Lower leg skin (tissue), 4 donors: ENCODE measurements at regions not wholly inside any gene's neighbourhood (a gene's known extent, or its start where the extent isn't known, plus 50 kb on each side); places are given as distances from the start of the nearest gene placed in this dataset.
"Not testable (repeated sequence)": the region's sequence is repeated elsewhere in the genome, so short reads cannot be mapped to it uniquely, and the experiment has no call there.

Experiments
- DNase-seq, 2 donors: peaks; one replicate each; pipeline ENCODE4 v3.0.0-alpha.2; 2019; ENCODE audit warnings: low spot score in 2 of 2
- H3K4me3 ChIP-seq: fragments of 200-600 bp; sonication (generic); 2 replicates; pipeline ENCODE4 v1.5.1; 2017; ENCODE audit warnings: mild to moderate bottlenecking, low read depth; ENCODE audit not compliant: poor library complexity, severe bottlenecking
- POLR2A ChIP-seq, 2 donors: fragments of 450-650 bp; IDR thresholded peaks; one replicate each; pipeline ENCODE4 v1.6.1; 2016 to 2017; ENCODE audit warnings: antibody characterized with exemption in 2 of 2, mild to moderate bottlenecking in 1 of 2, moderate library complexity in 1 of 2
- WGBS, 2 donors: methylation state at CpG; one replicate each; pipeline ENCODE4 v1.1.5; 2018; 5-methylcytosine and 5-hydroxymethylcytosine counted together
- intact Hi-C: fragments of 100-400 bp; cut with DNase I; formaldehyde crosslinking; loops from one replicate; pipeline ENCODE4 v1.15.0; 2023; ENCODE audit warnings: low total_unique reads
- TF ChIP-seq, protein P1 (sequence below), 3 donors: fragments of 450-650 bp; IDR thresholded peaks; one replicate each; pipeline ENCODE4 v1.5.1; 2016; ENCODE audit warnings: antibody characterized with exemption in 3 of 3, mild to moderate bottlenecking in 3 of 3, moderate library complexity in 2 of 3

DNA sequence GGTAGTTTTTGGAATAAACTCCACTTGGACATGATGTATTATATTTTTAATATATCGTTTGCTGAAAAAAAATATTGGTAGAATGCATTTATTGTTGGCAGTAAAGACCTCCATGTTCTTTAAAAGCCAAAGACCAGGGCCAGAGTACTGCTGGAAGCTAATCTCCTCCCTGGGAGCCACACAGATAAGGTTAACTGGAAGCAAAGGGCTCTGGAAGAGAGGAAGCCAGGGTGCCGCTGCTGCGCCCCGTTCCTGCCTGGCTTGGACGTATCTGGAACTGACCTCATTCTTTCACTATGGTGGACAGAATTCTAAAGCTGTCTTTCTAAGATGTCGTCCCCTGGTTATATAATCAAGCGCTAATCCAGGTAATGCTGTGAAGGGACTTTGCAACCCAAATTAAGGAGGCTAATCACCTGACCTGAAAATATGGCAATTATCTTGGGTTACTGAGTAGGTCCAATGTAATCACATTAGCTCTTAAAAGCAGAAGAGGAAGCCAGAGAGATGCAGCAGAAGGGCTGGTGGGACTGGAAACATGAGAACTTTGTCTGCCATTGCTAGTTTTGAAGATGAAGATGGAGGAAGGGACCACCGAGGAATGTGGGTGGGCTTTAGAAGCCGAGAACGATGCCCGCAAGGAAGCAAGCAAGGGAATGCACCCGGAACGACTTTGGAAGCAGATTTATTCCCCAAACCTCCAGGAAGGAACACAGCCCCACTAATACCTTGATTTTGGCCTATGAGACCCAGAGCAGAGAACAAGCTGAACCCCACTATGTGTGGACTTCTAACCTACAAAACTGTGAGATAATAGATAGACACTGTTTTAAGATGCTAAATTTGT lies 167.7 kb upstream of the KCNJ15 start:
- TF ChIP-seq, protein P1, sequence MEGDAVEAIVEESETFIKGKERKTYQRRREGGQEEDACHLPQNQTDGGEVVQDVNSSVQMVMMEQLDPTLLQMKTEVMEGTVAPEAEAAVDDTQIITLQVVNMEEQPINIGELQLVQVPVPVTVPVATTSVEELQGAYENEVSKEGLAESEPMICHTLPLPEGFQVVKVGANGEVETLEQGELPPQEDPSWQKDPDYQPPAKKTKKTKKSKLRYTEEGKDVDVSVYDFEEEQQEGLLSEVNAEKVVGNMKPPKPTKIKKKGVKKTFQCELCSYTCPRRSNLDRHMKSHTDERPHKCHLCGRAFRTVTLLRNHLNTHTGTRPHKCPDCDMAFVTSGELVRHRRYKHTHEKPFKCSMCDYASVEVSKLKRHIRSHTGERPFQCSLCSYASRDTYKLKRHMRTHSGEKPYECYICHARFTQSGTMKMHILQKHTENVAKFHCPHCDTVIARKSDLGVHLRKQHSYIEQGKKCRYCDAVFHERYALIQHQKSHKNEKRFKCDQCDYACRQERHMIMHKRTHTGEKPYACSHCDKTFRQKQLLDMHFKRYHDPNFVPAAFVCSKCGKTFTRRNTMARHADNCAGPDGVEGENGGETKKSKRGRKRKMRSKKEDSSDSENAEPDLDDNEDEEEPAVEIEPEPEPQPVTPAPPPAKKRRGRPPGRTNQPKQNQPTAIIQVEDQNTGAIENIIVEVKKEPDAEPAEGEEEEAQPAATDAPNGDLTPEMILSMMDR (IDR thresholded peaks at IDR 0.05): no peak
- no peak for TF ChIP-seq POLR2A (IDR thresholded peaks at IDR 0.05)
- no peak overlapping the region for H3K4me3 ChIP-seq
- intact Hi-C loops: no loop called here
- 92 to 93% methylated on average over 13 of the region's 13 CpGs for WGBS, 2 donors
- DNase-seq: no peak

DNA sequence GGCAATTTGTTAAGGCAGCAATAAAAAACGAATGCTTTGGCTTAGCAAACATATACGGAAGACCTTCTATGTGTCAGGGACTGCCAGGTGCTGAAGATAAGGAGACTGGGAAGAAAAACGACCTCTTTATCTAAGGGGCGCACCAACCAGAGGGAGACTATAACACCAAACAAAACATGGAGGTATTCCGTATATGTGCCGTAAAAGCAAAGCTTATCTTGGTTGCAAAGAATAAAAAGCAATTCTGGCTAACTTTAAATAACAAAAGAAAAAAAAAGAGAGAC lies 167.1 kb upstream of the KCNJ15 start:
- H3K4me3 ChIP-seq: no peak overlapping the region
- DNase-seq: no peak
- TF ChIP-seq POLR2A (IDR thresholded peaks at IDR 0.05): no peak
- TF ChIP-seq, protein P1 (IDR thresholded peaks at IDR 0.05): no peak
- intact Hi-C loops: no loop called here
- 78 to 83% methylated on average over 6 of the region's 6 CpGs for WGBS, 2 donors

DNA sequence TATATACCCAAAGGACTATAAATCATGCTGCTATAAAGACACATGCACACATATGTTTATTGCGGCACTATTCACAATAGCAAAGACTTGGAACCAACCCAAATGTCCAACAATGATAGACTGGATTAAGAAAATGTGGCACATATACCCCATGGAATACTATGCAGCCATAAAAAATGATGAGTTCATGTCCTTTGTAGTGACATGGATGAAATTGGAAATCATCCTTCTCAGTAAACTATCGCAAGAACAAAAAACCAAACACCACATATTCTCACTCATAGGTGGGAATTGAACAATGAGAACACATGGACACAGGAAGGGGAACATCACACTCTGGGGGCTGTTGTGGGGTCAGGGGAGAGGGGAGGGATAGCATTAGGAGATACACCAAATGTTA lies 165.7 kb upstream of the KCNJ15 start:
- H3K4me3 ChIP-seq, intact Hi-C loops, DNase-seq: not testable (repeated sequence)
- WGBS, 2 donors: 84 to 92% methylated on average over 2 of the region's 2 CpGs

DNA sequence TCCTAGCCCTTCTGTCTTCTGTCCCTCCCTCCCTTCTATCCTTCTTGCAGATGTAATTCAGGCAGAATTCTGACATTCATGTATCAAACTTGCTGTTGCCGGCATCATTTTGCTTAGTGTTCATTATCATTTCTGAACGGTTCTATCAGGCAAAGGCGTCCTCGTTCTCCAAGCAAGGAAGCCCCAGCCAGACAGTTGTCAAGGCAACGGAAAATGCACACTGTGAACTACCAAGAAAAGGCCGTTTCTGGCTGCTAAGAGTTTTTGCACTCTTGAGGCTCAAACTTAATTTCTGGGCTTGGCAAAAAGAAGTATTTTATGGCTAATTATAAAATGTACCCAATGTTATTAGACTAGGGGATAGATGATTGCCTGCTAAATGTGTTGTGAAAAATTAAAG lies 164.7 kb upstream of the KCNJ15 start:
- H3K4me3 ChIP-seq: no peak overlapping the region
- WGBS, 2 donors: 58 to 66% methylated on average over 6 of the region's 6 CpGs
- TF ChIP-seq POLR2A (IDR thresholded peaks at IDR 0.05): no peak
- TF ChIP-seq, protein P1 (IDR thresholded peaks at IDR 0.05): no peak
- intact Hi-C loops: no loop called here
- no peak for DNase-seq

DNA sequence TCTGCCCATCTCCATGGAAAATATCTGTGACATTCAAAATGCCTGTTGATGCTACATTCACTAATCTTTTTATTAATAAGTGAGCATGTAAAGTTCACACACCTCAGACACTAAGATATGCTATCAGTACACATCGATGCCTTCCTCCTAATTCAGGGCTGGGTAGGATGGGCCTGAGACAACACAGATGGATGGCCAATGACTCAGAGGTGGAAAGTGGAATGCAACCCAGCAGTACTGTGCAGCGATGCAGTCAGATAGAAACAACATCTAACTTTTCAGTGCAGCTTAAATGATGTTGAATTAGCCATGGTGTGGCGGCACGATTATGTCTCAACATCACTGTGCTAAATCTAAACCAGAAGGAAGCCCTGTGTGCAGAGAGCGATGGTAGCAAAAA lies 161.6 kb upstream of the KCNJ15 start:
- WGBS, 2 donors: 77 to 81% methylated on average over 5 of the region's 5 CpGs
- intact Hi-C loops: no loop called here
- DNase-seq: no peak
- TF ChIP-seq, protein P1 (IDR thresholded peaks at IDR 0.05): no peak
- TF ChIP-seq POLR2A (IDR thresholded peaks at IDR 0.05): no peak
- no peak overlapping the region for H3K4me3 ChIP-seq

DNA sequence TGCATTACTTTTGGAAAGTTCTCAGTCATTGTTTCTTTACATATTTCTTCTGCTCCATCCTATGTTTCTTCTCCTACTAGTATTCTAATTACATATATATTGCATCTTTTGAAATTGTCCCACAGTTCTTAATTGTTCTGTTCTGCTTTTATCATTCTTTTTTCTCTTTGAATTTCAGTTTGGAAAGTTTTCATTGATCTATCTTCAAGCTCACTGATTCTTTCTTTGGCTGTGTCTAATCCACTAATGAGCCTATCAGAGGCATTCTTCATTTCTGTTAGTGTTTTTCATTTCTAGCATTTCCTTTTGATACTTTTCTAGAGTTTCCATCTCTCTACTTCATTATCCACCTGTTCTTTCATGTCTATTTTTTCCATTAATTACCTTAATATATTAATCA lies 159.0 kb upstream of the KCNJ15 start:
- intact Hi-C loops: no loop called here
- DNase-seq: no peak
- H3K4me3 ChIP-seq: no peak overlapping the region
- no peak for TF ChIP-seq POLR2A (IDR thresholded peaks at IDR 0.05)
- TF ChIP-seq, protein P1 (IDR thresholded peaks at IDR 0.05): no peak
